ENCODE measurements at regions not wholly inside any gene's neighbourhood (a gene's known extent, or its start where the extent isn't known, plus 50 kb on each side); places are given as distances from the start of the nearest gene placed in this dataset.
"Not testable (repeated sequence)": the region's sequence is repeated elsewhere in the genome, so short reads cannot be mapped to it uniquely, and the experiment has no call there.

DNA sequence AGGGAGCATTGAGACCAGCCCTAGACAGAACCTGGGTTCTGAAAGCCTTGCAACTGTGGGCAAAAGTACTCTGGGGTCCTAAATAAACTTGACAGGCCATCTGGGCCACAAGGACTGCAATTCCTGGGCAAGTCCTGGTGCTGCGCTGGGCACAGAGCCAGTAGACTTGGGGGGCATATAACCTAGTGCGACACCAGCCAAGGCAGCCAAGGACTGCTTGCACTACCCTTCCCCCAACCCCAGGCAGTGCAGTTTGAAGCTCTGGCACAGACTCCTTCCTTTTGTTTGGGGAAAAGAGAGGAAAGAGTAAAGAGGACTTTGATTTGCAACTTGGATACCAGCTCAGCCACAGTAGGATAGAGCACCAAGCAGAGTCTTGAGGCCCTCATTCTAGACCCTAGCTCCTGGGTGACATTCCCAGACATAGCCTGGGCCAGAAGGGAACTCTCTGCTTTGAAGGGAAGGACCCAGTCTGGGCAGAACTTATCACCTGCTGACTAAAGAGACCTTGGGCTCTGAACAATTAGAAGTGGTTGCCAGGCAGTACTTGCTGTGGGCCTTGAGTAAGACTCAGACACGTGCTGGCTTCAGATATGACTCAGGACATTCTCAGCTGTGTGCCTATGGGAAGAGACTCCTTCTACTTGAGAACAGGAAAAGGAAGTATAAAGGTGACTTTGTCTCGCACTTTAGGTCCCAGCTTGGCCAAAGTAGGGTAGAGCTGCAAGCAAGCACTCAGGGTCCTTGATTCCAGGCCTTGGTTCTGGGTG is 522.8 kb downstream of the GLUD2 start:
- TF ChIP-seq, protein P1, sequence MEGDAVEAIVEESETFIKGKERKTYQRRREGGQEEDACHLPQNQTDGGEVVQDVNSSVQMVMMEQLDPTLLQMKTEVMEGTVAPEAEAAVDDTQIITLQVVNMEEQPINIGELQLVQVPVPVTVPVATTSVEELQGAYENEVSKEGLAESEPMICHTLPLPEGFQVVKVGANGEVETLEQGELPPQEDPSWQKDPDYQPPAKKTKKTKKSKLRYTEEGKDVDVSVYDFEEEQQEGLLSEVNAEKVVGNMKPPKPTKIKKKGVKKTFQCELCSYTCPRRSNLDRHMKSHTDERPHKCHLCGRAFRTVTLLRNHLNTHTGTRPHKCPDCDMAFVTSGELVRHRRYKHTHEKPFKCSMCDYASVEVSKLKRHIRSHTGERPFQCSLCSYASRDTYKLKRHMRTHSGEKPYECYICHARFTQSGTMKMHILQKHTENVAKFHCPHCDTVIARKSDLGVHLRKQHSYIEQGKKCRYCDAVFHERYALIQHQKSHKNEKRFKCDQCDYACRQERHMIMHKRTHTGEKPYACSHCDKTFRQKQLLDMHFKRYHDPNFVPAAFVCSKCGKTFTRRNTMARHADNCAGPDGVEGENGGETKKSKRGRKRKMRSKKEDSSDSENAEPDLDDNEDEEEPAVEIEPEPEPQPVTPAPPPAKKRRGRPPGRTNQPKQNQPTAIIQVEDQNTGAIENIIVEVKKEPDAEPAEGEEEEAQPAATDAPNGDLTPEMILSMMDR (IDR thresholded peaks at IDR 0.05; ENCODE audit: insufficient read depth, low read depth, low read length, missing control alignments): no peak
- H3K4me3 ChIP-seq (ENCODE audit: low read depth, low read length): no peak overlapping the region
- peak; percentile 28 for DNase-seq (ENCODE audit: low read depth)

DNA sequence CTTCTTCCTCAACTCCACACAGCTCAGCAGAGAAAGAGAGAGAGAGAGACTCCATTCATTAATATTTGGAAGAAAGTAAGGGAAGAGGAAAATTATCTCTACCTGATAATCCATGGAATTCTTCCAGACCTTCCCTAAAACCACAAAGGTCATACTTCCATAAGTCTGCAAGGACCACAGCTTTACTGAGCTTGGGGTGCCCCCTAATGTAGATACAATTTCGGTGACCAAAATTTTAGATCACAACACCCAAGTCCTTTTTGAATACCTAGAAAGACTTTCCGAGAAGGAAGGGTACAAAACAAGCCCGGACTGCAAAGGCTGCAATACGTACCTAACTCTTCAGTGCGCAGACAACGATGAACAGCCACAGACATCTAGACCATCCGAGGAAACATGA is 523.9 kb downstream of the GLUD2 start:
- DNase-seq (ENCODE audit: low read depth): no peak
- H3K4me3 ChIP-seq (ENCODE audit: low read depth, low read length): no peak overlapping the region
- TF ChIP-seq, protein P1 (IDR thresholded peaks at IDR 0.05; ENCODE audit: insufficient read depth, low read depth, low read length, missing control alignments): no peak

DNA sequence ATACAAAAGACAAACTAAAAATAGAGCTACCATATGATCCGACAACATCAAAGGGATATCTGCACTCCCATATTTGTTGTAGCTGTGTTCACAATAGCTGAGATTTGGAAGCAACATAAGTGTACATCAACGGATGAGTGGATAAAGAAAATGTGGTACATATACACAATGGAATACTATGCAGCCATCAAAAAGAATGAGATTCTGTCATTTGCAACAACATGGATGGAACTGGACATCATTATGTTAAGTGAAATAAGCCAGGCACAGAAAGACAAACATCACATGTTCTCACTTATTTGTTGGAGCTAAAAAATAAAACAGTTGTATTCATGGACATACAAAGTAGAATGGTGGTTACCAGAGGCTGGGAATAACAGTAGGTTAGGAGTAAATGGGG is 527.0 kb downstream of the GLUD2 start:
- not testable (repeated sequence) for H3K4me3 ChIP-seq (ENCODE audit: low read depth, low read length); DNase-seq (ENCODE audit: low read depth)

DNA sequence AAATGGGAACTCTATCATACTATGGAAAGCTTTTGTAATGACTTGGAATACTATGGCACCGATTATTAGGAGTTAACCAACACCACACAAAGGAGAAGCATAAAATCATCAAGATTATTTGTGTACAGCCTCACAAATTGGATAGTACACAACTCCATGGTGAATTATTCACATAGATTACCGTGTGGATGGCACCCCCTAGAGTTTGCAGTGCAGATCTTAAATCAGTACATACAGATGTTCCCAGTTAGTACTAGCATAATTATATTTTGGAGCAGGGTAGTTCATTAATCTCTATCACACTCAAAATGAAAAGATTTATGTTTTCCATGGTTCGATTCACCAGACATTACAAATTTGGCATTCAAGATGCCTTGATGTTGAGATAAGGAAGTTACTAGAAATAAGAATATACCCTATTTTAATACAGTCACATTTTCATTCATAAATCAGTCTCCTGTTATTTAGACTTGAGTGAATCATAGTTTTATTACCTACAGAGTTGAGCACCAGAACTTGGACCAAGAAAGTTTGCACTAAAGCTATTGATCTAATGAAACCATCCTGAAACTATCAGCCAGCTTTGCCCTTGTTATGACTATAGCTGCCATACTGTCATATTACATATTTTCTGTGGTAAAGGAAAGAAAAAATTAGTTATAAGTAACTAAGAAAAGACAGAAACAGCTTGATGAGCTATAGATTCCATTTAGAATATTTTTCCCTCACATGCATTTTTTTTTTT is 531.8 kb downstream of the GLUD2 start:
- no peak overlapping the region for H3K4me3 ChIP-seq (ENCODE audit: low read depth, low read length)
- DNase-seq (ENCODE audit: low read depth): peak; percentile 30
- TF ChIP-seq, protein P1 (IDR thresholded peaks at IDR 0.05; ENCODE audit: insufficient read depth, low read depth, low read length, missing control alignments): peak; percentile 23

DNA sequence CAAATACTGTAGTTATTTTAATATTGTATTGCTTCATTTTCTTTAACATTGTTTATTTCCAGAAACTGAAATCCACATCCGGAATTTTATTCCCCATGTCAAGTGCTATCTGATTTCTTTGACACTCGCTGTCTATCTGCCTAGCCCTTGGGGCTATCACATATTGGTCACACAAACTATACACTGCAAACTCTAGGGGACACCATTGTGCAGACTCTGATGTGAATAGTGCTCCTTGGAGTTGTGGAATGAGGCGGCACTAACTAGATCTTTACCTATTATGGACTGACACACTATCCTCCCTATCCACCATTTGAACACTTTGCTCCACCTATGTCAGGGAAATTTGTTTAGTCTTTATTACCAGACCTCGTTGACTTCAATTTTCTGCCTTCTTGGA is 534.5 kb downstream of the GLUD2 start:
- H3K4me3 ChIP-seq (ENCODE audit: low read depth, low read length): no peak overlapping the region
- TF ChIP-seq, protein P1 (IDR thresholded peaks at IDR 0.05; ENCODE audit: insufficient read depth, low read depth, low read length, missing control alignments): no peak
- DNase-seq (ENCODE audit: low read depth): no peak

DNA sequence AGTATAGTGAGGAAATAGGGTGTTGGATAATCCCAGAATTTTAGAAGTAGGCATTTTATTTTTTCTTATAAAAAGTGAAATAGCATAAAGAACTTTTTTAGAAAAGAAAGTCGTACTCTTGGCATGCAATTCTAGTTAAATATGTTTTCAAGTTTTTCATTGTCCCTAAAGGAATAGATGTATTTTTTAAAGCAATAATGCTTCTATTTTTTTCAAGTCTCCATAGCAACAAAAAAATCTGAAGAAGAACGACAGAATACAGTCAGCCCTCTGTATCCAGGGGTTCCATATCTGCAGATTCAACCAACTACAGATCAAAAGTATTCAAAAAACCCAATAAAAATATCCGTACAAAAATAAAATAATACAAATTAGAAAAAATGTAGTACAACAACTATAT is 538.2 kb downstream of the GLUD2 start:
- TF ChIP-seq, protein P1 (IDR thresholded peaks at IDR 0.05; ENCODE audit: insufficient read depth, low read depth, low read length, missing control alignments): no peak
- no peak for DNase-seq (ENCODE audit: low read depth)
- H3K4me3 ChIP-seq (ENCODE audit: low read depth, low read length): no peak overlapping the region

DNA sequence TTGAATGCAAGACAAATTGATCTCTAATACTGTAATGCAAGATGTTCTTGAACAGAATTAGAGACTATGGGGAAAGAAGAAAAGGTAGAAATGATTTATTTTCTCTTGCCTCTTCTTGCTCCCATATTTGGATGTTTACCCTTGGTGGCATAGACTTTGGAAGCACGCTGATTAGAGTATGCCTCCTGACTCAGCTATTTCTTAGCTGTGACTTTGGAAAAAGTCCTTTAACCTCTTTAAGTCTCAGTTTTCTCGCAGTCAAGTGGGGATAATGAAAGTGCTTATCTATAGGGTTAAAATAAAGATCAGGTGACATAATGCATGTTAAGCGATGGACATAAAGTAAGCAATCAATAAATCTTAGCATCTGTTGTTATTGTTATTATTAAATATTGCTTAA is 545.5 kb downstream of the GLUD2 start:
- no peak for DNase-seq (ENCODE audit: low read depth)
- H3K4me3 ChIP-seq (ENCODE audit: low read depth, low read length): no peak overlapping the region
- TF ChIP-seq, protein P1 (IDR thresholded peaks at IDR 0.05; ENCODE audit: insufficient read depth, low read depth, low read length, missing control alignments): no peak
